NB4 (cell line): ENCODE measurements at regions not wholly inside any gene's neighbourhood (a gene's known extent, or its start where the extent isn't known, plus 50 kb on each side); places are given as distances from the start of the nearest gene placed in this dataset.

ENCODE experiments used
- DNase-seq: peaks from one replicate; pipeline ENCODE4 v3.0.0; 2010; ENCODE audit warnings: low read depth
- H3K4me3 ChIP-seq: one replicate; pipeline ENCODE4 v1.5.1; 2011; ENCODE audit warnings: mild to moderate bottlenecking, low read depth, low read length, moderate library complexity
- MYC ChIP-seq: IDR thresholded peaks from 2 replicates; pipeline ENCODE4 v1.6.1; 2011; ENCODE audit warnings: low read depth, low read length
- POLR2A ChIP-seq: IDR thresholded peaks from 2 replicates; pipeline ENCODE4 v1.6.1; 2011; ENCODE audit warnings: mild to moderate bottlenecking; ENCODE audit not compliant: insufficient read length; ENCODE audit errors: extremely low read depth
- TF ChIP-seq, protein P1 (sequence below): IDR thresholded peaks from one replicate; pipeline ENCODE4 v1.5.1; 2012; ENCODE audit warnings: low read depth, low read length
- TF ChIP-seq, protein P2 (sequence below): IDR thresholded peaks from 2 replicates; pipeline ENCODE4 v1.6.1; 2011; ENCODE audit warnings: low read depth, low read length

DNA sequence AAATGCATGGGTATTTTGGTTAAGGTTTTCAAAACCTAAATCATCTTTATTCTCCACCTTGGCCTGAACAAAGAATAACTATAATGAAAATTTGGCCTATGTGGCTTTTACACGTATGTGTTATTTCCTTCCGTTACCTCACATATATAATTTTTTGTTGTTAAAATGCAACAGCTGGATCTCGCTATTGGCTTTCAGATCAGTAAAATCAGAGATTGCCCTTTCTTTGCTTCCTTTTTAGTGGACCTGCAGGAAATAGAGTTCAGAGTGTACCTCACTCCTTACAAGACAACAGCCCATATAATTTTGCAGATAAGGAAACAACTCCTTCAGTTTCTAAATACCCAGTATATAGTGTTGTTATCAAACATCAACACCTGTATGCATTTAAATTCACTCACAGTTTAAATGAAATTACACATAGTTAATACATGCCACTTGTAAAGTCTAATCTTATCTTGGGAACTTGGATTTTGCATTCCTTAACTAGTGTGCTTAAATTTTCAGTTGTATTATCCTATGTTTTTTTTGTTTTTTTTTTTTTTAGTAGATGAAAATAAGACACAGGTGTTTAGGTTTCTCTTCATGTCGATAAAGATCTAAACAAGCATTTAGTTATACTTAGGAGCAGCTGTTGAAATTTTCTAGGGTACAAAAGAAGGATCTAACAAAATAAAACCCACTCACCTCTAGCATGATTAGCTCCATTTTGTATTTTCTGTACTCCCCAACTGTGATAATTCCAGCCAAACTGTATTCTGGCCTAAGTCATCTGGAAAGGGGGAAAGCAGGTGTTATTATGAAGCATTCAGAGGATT, 96.2 kb upstream of the SPRY1 start:
- DNase-seq, result no peak
- no peak overlapping the region for H3K4me3 ChIP-seq
- TF ChIP-seq POLR2A (no peak), MYC (no peak)
- TF ChIP-seq, protein P1, sequence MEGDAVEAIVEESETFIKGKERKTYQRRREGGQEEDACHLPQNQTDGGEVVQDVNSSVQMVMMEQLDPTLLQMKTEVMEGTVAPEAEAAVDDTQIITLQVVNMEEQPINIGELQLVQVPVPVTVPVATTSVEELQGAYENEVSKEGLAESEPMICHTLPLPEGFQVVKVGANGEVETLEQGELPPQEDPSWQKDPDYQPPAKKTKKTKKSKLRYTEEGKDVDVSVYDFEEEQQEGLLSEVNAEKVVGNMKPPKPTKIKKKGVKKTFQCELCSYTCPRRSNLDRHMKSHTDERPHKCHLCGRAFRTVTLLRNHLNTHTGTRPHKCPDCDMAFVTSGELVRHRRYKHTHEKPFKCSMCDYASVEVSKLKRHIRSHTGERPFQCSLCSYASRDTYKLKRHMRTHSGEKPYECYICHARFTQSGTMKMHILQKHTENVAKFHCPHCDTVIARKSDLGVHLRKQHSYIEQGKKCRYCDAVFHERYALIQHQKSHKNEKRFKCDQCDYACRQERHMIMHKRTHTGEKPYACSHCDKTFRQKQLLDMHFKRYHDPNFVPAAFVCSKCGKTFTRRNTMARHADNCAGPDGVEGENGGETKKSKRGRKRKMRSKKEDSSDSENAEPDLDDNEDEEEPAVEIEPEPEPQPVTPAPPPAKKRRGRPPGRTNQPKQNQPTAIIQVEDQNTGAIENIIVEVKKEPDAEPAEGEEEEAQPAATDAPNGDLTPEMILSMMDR, result no peak
- TF ChIP-seq, protein P2, sequence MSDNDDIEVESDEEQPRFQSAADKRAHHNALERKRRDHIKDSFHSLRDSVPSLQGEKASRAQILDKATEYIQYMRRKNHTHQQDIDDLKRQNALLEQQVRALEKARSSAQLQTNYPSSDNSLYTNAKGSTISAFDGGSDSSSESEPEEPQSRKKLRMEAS, result no peak

DNA sequence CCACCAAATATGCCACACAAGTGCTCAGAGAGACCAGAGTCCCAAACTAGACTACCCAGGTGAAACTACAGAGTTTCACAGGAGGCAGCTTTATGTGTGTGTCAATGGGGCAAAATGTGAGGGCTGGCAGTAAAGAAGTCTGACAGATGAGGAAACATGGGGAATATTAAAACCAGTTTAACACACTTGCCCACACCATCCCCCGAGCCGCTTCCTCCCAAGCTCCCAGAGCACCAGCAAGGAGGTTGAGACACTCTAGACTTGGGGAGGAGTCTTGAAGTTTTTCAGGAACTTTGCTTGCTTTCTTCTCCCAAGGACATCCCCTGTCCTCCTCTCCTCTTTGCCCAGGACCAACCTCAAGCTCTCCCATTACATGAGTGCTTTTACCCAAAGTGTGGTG, 94.7 kb upstream of the SPRY1 start:
- no peak for TF ChIP-seq MYC
- H3K4me3 ChIP-seq, result no peak overlapping the region
- peak; percentile 8 for DNase-seq

DNA sequence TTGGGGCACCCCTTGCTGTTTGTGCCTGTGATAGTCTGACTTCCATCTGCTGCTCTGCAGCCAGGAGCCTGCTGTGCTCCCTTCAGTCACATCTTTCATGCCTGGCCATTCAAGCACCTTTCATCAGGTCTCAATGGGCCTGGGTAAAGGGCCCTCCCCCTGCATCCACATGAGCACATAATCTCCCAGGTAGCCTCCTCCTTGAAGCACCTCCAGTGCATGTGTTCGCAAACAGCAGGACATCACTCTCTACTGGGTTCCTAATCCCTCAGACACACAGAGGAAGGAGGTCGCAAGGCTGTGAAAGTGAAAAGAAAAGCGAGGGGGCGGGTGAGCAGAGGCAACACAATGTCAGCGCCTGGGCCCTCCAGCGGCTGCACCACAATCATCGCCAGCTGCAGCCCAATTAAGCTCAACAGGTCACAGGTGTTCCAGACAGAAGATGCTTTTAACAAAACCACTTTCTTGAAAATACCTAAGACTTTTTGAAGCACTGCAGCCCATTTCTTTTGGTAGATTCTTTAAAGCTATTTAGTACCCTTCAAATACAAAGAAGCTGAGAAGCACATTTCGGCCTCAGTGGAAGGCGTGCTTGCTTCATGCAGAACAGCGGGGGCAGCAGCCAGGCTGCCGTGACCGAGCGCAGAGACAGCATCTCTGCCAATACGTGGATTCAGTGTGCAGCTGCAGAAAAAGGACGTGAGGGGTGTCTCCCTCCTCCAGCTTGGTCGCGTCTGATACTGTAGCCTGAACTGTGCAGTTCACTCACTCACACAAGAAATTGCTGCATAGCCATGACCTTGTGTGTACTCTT, 92.2 kb upstream of the SPRY1 start:
- no peak overlapping the region for H3K4me3 ChIP-seq
- TF ChIP-seq, protein P2, result no peak
- TF ChIP-seq MYC (no peak), POLR2A (no peak)

DNA sequence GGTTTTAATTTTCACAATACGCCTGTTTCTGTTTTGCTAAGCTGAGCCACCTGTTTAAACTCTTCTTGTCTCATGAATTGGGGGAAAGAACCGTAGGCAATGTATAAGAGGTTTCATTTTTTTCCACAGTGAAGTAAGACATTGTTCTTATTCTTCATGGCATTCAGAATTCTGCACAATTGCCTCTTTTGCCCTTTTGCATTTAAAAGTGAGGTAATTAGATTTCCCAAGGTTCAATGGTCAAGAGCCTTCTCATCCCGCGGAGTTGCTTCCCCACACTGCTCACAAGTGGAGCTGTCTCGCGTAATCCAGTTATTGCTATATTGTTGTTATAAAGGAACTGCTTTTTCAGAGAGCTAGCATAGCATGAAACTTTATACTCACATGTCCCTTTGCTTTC, 90.9 kb upstream of the SPRY1 start:
- H3K4me3 ChIP-seq, result no peak overlapping the region
- no peak for TF ChIP-seq MYC
- TF ChIP-seq, protein P1, result no peak
- TF ChIP-seq, protein P2, result no peak
- no peak for TF ChIP-seq POLR2A
- DNase-seq, result no peak

More for the DNA sequence above, 92.2 kb upstream of the SPRY1 start:
- DNase-seq, result no peak

DNA sequence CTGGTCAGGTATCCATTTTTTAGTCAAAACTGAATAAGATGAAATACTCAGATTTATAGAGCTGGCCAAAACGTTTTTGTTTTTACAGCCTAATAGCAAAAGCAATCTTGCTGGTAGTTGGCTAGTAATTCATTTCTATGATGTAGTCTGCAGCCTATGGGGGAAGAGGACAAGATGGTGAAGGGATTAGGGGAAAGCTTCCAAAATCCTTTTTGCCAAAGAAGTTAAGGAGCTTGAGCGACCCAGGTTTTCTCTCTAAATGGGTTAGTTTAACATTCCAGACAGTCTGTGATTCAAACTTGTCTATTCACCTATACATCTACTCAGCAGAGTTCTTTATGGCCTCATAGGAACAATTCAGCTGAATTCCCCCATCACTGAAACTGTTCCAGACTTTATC, 89.8 kb upstream of the SPRY1 start:
- no peak for DNase-seq
- H3K4me3 ChIP-seq, result no peak overlapping the region
- TF ChIP-seq MYC (no peak), POLR2A (no peak)
- TF ChIP-seq, protein P2, result no peak
- TF ChIP-seq, protein P1, result no peak

DNA sequence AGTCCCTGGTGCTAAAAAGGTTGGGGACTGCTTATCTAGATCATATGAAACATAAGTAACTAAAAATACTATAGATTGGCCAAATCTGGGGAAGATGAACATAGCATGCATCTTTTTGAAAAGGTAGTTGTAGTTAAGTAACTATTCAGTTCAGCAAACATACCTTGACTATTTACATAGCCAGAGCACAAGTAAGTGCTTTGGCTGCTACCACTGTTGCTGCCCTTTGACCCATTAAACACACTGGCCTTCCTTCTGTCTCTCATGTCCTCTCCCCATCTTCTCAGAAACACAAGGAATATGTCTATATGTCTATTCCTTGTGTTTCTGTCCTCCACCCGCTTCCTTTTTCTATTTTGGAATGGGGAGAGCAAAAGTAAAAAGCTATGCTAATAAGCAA, 87.9 kb upstream of the SPRY1 start:
- TF ChIP-seq MYC, result no peak
- TF ChIP-seq, protein P1, result no peak
- no peak for TF ChIP-seq POLR2A
- TF ChIP-seq, protein P2, result no peak
- DNase-seq, result no peak
- H3K4me3 ChIP-seq, result no peak overlapping the region
